HG02642 (cell line): ENCODE measurements at regions not wholly inside any gene's neighbourhood (a gene's known extent, or its start where the extent isn't known, plus 50 kb on each side); places are given as distances from the start of the nearest gene placed in this dataset.
"Not testable (repeated sequence)": the region's sequence is repeated elsewhere in the genome, so short reads cannot be mapped to it uniquely, and the experiment has no call there.

Source experiments
- ATAC-seq: cut with Tn5 transposase; IDR thresholded peaks from one replicate; pipeline ENCODE4 v1.9.1; 2021; ENCODE audit warnings: mild to moderate bottlenecking; ENCODE audit not compliant: unreplicated experiment, poor library complexity

- not testable (repeated sequence) for ATAC-seq
Measured at GRCh38 chr1:170427002-170427401, 105.0 kb upstream of the GORAB start.

GRCh38 chr1:170436928-170437327 is 95.0 kb upstream of the GORAB start:
- ATAC-seq: no peak

GRCh38 chr1:170445096-170445495 is 86.9 kb upstream of the GORAB start:
- ATAC-seq: no peak

GRCh38 chr1:170448661-170449158 is 83.3 kb upstream of the GORAB start:
- ATAC-seq: no peak

- ATAC-seq: not testable (repeated sequence)
Measured at GRCh38 chr1:170457325-170458050, 74.5 kb upstream of the GORAB start.

GRCh38 chr1:170460001-170460400 is 72.0 kb upstream of the GORAB start:
- no peak for ATAC-seq

GRCh38 chr1:170460414-170461155 is 71.4 kb upstream of the GORAB start:
- no peak for ATAC-seq

- ATAC-seq: no peak
Measured at GRCh38 chr1:170461291-170461747, 70.6 kb upstream of the GORAB start.

- ATAC-seq: no peak
Measured at GRCh38 chr1:170461762-170462384, 70.1 kb upstream of the GORAB start.

- no peak for ATAC-seq
Measured at GRCh38 chr1:170470121-170470520, 61.8 kb upstream of the GORAB start.

GRCh38 chr1:170471398-170472053 is 60.4 kb upstream of the GORAB start:
- no peak for ATAC-seq

- ATAC-seq: no peak
Measured at GRCh38 chr1:170481000-170481399, 51.0 kb upstream of the GORAB start.
